KG1 (cell line): ENCODE measurements at regions not wholly inside any gene's neighbourhood (a gene's known extent, or its start where the extent isn't known, plus 50 kb on each side); places are given as distances from the start of the nearest gene placed in this dataset.
"Not testable (repeated sequence)": the region's sequence is repeated elsewhere in the genome, so short reads cannot be mapped to it uniquely, and the experiment has no call there.

Source experiments
- DNase-seq: peaks from one replicate; lab custom pipeline; 2025; lab: John Stamatoyannopoulos, UW

- DNase-seq = no peak
These were observed 96.3 kb upstream of the ZNF462 start for GRCh38 chr9:106766616-106767015.

DNA sequence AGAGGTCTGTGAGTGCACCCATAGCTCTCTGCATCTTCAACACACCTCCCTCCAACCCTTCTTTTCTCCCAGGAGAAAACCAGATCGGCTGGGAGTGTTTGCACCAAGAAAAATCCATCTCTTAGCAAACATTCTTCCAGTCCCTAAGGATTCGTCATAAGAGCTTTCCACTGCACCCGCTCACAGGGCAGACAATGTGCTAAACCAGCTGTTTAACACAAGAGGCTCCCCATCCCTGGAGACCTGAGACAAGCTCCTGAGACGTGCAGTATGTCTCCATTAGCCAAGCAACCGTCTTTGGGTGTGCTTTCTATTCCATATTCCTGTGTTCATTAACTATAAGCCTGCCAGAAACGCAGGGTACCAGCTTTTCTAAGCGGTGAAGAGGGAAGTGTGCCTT, 93.6 kb upstream of the ZNF462 start:
- no peak for DNase-seq

GRCh38 chr9:106771608-106772007, 91.4 kb upstream of the ZNF462 start:
- DNase-seq = no peak

DNA sequence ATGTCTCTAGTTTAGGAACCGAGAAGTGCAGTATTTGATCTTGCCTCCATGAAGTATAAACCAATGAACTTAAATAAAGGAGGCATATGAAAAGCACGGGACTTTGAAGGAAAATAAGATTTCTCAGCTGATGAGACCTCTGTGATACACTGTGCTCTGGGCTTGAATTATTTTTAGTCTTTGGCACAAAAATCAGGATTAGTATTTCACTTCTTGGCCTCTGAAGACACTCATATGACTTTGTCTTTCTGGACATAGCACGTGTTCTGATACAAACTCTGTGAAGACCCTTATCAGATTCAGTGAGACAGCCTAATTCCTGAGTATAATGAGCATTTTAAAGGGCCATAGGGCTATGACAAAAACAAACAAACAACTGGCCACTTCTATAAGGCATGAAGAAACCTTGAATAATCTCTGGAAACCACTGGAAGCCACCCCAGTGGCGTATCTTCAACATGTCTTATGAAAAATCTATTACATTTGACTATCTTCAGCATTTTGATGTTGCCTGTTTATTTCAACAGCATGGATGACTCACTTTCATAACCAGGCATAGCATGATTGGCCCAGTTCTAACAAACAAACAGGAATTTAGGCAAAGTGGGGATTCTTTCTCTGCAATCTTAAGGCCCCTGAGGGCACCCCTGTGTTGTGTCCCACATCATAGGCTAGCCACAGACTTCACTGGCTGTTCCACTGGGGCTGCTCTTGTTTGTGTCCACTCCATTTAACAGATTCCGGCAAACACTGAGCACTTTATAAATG, 90.3 kb upstream of the ZNF462 start:
- DNase-seq = no peak

DNA sequence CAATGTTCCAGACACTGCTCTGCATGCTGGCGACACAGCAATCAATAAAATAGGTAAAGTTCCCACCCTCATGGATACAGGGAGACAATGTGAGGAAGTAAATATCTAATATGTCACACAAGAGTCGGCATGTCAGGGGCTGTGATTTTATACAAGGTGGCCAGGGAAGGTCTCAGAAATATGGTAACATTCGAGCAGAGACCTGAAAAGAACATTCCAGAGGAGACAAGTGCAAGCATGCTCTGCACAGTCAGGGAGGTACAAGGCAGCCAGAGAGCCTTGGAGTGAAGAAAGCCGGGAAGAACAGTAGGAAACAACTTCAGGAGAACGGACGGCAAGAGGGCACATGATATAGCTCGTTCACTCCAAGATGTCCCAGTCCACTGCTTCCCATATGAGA, 89.2 kb upstream of the ZNF462 start:
- no peak for DNase-seq

- DNase-seq = no peak
These were observed 87.0 kb upstream of the ZNF462 start for GRCh38 chr9:106775960-106776359.

DNA sequence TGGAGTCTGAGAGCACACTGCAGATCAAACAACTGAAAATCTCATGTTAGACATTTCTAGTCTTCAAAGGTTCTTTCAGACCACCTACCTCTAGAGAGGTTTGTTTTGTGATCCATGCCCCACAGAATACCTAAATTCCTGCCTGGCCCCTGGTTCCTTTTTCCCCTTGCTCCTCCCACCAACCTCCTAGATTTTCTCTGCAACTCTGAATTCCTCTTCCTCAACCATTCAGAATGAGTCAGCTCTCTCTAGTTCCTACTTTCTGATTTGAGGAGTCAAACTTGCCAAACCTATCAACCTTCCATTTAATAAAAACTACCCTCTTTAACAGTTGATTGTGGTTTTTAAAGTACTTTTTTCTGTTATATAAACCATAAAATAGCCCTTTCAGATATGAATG, 83.2 kb upstream of the ZNF462 start:
- no peak for DNase-seq

- no peak for DNase-seq
These were observed 79.8 kb upstream of the ZNF462 start for GRCh38 chr9:106783121-106783520.

DNA sequence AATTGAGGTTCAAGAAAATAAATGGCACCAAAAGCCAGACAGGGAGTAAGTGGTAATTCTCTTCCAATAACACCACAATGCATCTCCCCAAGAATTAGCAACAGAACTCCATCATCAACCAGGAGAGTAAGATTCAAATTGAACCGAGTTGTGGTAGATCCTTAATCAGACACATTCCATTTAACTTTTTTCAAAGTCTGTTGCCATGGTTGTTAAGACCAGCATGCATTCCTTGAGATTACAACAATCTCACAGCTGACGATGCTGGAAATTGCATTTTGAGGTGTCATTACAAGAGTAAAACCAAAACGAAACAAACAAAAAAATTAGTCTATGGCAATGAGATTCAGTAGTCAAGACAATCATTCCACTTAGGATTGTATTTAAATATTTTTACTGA, 78.9 kb upstream of the ZNF462 start:
- DNase-seq = no peak

DNA sequence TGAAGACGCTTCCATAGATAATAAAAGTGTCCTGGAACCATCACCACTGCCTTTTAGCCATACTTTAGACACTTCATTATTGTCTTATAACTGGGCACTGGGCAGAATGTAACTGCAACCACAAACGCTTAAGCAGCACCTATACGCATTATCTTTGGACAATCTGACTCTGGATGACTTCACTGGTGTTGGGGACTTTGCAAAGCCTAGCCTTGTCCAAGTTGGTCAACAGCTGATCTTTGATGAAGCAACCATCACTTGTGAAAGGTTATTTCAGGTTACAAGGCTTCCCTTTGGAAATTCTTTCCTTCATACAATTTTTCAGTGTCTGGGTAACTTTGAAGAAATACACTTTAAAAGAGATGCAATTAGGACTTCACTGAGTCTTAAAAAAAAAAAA, 77.8 kb upstream of the ZNF462 start:
- no peak for DNase-seq

DNA sequence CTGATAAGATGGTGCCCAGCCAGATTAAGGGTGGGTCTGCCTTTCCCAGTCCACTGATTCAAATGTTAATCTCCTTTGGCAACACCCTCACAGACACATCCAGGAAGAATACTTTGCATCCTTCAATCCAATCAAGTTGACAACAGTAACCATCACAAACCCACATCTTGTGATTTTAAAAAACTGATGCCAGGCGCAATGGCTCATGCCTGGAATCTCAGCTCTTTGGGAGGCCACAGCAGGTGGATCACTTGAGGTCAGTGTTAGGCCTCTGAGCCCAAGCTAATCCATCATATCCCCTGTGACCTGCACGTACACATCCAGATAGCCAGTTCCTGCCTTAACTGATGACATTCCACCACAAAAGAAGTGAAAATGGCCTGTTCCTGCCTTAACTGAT, 74.9 kb upstream of the ZNF462 start:
- DNase-seq = not testable (repeated sequence)

- no peak for DNase-seq
These were observed 67.9 kb upstream of the ZNF462 start for GRCh38 chr9:106795031-106795430.

- no peak for DNase-seq
These were observed 66.2 kb upstream of the ZNF462 start for GRCh38 chr9:106796771-106797170.

DNA sequence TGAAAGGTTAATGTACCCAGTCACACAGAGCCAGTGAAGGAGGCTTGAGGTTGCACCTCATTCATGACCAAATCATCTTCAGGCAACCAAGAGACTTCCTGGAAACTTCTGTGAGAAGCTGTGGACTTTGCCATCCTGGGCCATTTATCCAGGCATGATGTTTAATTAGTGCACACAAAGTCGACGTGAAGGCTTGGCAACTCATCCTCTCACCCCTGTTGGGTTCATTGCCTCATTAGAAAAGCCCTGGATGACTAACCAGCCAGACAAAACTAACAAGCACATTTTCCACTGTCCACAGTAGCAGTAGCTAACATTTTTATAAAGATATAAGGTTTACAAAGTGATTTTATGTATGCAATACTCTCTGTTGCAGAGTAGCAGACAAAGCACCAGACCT, 65.7 kb upstream of the ZNF462 start:
- no peak for DNase-seq

DNA sequence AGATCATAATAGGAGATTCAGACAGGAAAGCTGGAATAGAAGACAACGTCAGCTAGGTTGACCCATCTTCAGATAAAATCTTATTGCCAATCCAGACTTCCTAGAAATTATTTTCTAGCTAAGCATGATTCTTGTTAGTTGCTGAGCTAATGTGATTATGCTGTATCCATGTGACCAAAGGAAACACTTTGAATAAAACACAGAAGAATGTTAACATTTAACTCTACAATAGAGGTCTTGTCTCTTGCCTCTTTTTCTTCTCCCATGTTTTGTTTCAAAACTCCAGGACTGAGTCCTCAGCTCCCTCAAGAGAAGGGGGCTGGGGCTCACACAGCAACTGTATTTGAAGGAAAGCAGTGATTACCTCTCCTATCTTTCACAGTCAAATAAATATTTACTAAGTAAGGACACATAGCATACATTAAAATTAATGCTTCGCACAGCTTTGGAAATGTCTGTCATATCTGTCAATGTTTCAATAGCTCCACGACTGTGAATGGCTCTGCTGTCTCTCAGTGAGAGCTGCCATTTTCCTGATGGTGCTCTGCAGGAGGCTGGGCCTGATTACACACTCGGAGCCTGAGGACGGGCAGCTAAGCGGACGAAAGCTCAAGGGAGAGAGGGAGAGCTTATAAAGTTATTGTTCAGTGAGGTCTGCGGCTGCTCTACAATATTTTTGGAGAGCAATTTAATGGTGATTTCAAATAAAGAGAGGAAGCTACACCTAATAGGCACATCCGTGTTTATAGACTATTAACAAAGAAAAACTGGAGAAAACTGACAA, 64.8 kb upstream of the ZNF462 start:
- no peak for DNase-seq

DNA sequence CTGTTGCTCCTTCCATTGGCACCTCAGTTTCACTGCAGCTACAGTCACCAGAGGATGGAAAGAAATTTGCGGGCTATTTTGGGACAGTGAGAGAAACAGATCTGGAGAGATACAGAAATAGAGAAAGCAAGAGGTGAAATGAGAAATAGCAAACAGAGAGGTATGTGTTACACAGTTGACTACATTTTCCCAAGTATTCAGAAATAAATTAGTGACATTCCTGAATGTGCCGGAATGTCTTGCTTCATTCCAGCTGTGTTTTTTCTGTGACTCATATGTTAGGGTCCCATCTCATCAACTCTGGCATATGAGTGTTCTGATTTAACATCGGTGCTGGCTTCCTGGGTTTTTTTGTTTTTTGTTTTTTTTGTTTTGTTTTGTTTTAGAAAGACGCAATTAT, 63.8 kb upstream of the ZNF462 start:
- no peak for DNase-seq

- no peak for DNase-seq
These were observed 62.2 kb upstream of the ZNF462 start for GRCh38 chr9:106800701-106801270.

DNA sequence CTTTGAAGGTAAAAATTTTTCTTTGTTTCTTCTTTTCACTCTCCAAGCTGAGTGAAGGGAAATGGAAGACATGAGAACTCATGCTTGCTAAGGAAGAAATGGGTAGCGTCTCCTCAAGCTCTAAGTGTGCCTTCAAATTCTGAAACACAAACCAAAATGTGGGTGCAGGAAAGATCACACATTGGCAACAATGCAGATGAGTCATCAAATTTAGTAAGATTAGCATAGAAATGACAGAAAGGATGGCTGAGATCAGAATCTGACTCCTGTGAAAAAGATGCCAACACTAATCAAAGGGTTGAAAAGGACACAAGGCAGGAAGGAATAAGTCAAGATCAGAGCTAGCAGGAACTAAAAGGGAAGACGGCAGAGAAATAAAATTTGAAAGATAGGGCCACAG, 61.1 kb upstream of the ZNF462 start:
- no peak for DNase-seq
